Caco-2 (cell line): ENCODE measurements at regions not wholly inside any gene's neighbourhood (a gene's known extent, or its start where the extent isn't known, plus 50 kb on each side); places are given as distances from the start of the nearest gene placed in this dataset.

Experiments used
- BruUV-seq: library from RNA; stranded (reverse); fragments of 400-500 nt; replicated peaks from 2 replicates; lab custom pipeline; 2021; lab: Mats Ljungman, UMichigan
- CTCF ChIA-PET: fragments of 300-600 bp; sonication (Branson Sonifier 250); formaldehyde crosslinking; loops from one replicate; lab custom pipeline; 2022; ENCODE audit warnings: antibody characterized with exemption; lab: Charles Lee
- POLR2A ChIA-PET: fragments of 300-600 bp; sonication (Branson Sonifier 250); formaldehyde crosslinking; loops from one replicate; lab custom pipeline; 2022; ENCODE audit warnings: antibody characterized with exemption; lab: Charles Lee
- DNase-seq, 2 experiments: peaks; one replicate each; pipeline versions ENCODE4 v3.0.0 to v3.0.0-alpha.2; 2020 to 2022
- H3K27me3 ChIP-seq: replicated peaks from 2 replicates; pipeline ENCODE4 v1.6.0; 2011; ENCODE audit warnings: low read length; ENCODE audit not compliant: control insufficient read depth, insufficient read depth
- H3K36me3 ChIP-seq: 2 replicates; pipeline ENCODE4 v1.5.1; 2011; ENCODE audit warnings: low read length; ENCODE audit not compliant: control insufficient read depth, insufficient read depth
- H3K4me1 ChIP-seq: fragments of 250-450 bp; sonication (Bioruptor Pico); 2 replicates; pipeline ENCODE4 v1.5.1; 2020; ENCODE audit warnings: mild to moderate bottlenecking
- H3K4me3 ChIP-seq: 2 replicates; pipeline ENCODE4 v1.5.1; 2011; ENCODE audit warnings: low read depth, mild to moderate bottlenecking, control low read depth, low read length
- H3K9me3 ChIP-seq: fragments of 250-450 bp; sonication (Bioruptor Pico); 2 replicates; pipeline ENCODE4 v1.5.1; 2020; ENCODE audit warnings: mild to moderate bottlenecking, moderate library complexity
- H3K27ac Mint-ChIP-seq: one replicate; pipeline ENCODE4 v1.8.0; 2022; ENCODE audit warnings: mixed read lengths; ENCODE audit not compliant: unreplicated experiment
- H3K27me3 Mint-ChIP-seq: one replicate; pipeline ENCODE4 v1.8.0; 2022; ENCODE audit warnings: mixed read lengths; ENCODE audit not compliant: insufficient read depth, unreplicated experiment
- H3K36me3 Mint-ChIP-seq: one replicate; pipeline ENCODE4 v1.8.0; 2022; ENCODE audit warnings: mild to moderate bottlenecking, mixed read lengths; ENCODE audit not compliant: insufficient read depth, unreplicated experiment
- H3K4me1 Mint-ChIP-seq: one replicate; pipeline ENCODE4 v1.8.0; 2022; ENCODE audit warnings: low read depth, mixed read lengths; ENCODE audit not compliant: unreplicated experiment
- H3K4me3 Mint-ChIP-seq: one replicate; pipeline ENCODE4 v1.8.0; 2022; ENCODE audit warnings: mild to moderate bottlenecking, moderate library complexity, mixed read lengths; ENCODE audit not compliant: unreplicated experiment
- H3K9me3 Mint-ChIP-seq: one replicate; pipeline ENCODE4 v1.8.0; 2022; ENCODE audit warnings: mixed read lengths; ENCODE audit not compliant: unreplicated experiment
- intact Hi-C: fragments of 100-400 bp; cut with micrococcal nuclease; formaldehyde crosslinking; loops from one replicate; pipeline ENCODE4 v1.10.0; 2022; ENCODE audit not compliant: unreplicated experiment
- TF ChIP-seq, protein P1 (sequence below), 2 experiments: fragments of 200-600 bp in 1 of 2; IDR thresholded peaks; 1 replicate in 1 of 2; 2 replicates in 1 of 2; pipeline versions ENCODE4 v1.5.1 to v1.8.0; 2011 to 2022; ENCODE audit warnings: antibody characterized with exemption in 1 of 2, control low read depth in 1 of 2, inconsistent platforms in 1 of 2, low read depth in 1 of 2, low read length in 1 of 2, mild to moderate bottlenecking in 1 of 2, moderate library complexity in 1 of 2; ENCODE audit not compliant: insufficient read depth in 1 of 2, severe bottlenecking in 1 of 2, unreplicated experiment in 1 of 2

DNA sequence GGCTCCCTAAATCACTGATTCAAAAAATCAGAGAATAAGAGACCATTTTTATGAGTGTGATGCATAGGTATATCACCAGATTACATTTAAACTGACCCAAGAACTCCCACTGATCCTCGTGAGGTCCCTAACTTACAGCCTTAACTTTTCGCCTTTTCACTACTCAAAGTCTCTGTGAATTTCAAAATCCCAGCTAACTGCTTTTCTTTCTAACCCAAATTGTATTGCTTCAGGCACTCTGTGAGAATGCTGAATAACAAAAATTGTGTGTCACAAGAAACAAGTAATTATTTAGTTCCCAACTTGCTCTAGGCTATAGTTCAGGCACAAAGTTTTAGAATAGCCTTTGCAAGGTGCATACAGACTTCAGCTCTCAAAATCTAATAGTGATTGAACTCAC lies 368.6 kb downstream of the CHSY3 start:
- no peaks in the 10 kb centered on the region for H3K4me1 ChIP-seq
- no peaks in the 10 kb centered on the region for H3K27me3 ChIP-seq
- no peaks in the 10 kb centered on the region for H3K36me3 ChIP-seq
- BruUV-seq: no TSS peak
- Mint-ChIP-seq H3K9me3 (no peaks in the 10 kb centered on the region), H3K27me3 (no peaks in the 10 kb centered on the region), H3K27ac (no peak overlapping the region), H3K4me3 (no peak overlapping the region), H3K4me1 (no peaks in the 10 kb centered on the region), H3K36me3 (no peaks in the 10 kb centered on the region)
- intact Hi-C loops: no loop called here
- TF ChIP-seq, protein P1, sequence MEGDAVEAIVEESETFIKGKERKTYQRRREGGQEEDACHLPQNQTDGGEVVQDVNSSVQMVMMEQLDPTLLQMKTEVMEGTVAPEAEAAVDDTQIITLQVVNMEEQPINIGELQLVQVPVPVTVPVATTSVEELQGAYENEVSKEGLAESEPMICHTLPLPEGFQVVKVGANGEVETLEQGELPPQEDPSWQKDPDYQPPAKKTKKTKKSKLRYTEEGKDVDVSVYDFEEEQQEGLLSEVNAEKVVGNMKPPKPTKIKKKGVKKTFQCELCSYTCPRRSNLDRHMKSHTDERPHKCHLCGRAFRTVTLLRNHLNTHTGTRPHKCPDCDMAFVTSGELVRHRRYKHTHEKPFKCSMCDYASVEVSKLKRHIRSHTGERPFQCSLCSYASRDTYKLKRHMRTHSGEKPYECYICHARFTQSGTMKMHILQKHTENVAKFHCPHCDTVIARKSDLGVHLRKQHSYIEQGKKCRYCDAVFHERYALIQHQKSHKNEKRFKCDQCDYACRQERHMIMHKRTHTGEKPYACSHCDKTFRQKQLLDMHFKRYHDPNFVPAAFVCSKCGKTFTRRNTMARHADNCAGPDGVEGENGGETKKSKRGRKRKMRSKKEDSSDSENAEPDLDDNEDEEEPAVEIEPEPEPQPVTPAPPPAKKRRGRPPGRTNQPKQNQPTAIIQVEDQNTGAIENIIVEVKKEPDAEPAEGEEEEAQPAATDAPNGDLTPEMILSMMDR (IDR thresholded peaks at IDR 0.05; ENCODE audit: insufficient read depth in 1 of 2, low read depth in 1 of 2, low read length in 1 of 2, severe bottlenecking in 1 of 2, unreplicated experiment in 1 of 2): no peak
- POLR2A ChIA-PET: no interaction called here
- CTCF ChIA-PET: no interaction called here
- H3K4me3 ChIP-seq: no peak overlapping the region
- H3K9me3 ChIP-seq: no peaks in the 10 kb centered on the region
- DNase-seq: no peak

DNA sequence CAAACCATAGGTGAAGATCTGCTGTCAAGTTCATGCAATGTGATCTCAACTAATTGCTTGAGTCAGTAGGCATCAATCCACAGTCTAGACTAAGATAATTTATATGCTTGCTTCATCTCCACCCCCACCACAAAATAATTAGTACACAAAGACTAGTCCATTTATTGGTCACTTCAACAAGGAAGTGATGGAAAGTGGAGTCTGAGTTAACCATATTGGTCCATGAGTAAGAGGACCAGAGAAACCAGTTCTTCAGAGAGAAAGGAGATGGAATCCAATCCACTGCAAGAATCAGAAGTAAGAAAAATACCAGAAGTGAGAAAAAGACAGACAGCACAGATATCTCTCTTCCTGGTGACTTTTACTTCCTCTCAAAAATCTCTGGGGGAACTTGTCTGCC lies 366.5 kb downstream of the CHSY3 start:
- H3K36me3 ChIP-seq: no peaks in the 10 kb centered on the region
- no peak overlapping the region for H3K27ac Mint-ChIP-seq
- H3K9me3 Mint-ChIP-seq: peaks cover 9% of the 10 kb centered on the region
- no peaks in the 10 kb centered on the region for H3K27me3 Mint-ChIP-seq
- no peaks in the 10 kb centered on the region for H3K4me1 Mint-ChIP-seq
- H3K4me3 ChIP-seq: no peak overlapping the region
- no peaks in the 10 kb centered on the region for H3K36me3 Mint-ChIP-seq
- ChIA-PET POLR2A (no interaction called here), CTCF (no interaction called here)
- no peak overlapping the region for H3K4me3 Mint-ChIP-seq
- intact Hi-C loops: no loop called here
- BruUV-seq: no TSS peak
- TF ChIP-seq, protein P1 (IDR thresholded peaks at IDR 0.05; ENCODE audit: insufficient read depth in 1 of 2, low read depth in 1 of 2, low read length in 1 of 2, severe bottlenecking in 1 of 2, unreplicated experiment in 1 of 2): no peak
- DNase-seq: no peak
- no peaks in the 10 kb centered on the region for H3K9me3 ChIP-seq
- H3K27me3 ChIP-seq: no peaks in the 10 kb centered on the region
- no peaks in the 10 kb centered on the region for H3K4me1 ChIP-seq

DNA sequence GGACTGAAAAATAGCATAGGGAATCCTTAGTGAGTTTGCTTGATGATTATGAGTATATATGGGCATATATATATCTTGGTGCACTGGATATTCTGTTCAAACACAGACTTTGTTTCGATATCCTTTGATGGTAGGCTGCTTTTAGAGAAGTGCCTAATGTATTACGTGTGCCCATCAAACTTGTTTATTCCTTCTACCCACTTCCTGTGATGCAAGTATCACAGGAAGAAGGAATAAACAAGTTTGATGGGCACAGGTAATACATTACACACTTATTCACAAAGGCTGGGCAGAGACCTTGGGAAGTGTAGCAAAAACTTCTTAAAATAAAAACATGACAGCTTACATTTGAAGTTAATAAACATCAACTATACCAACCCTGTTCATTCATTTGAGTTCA lies 364.2 kb downstream of the CHSY3 start:
- H3K27me3 ChIP-seq: no peaks in the 10 kb centered on the region
- H3K27ac Mint-ChIP-seq: no peak overlapping the region
- no peaks in the 10 kb centered on the region for H3K27me3 Mint-ChIP-seq
- POLR2A ChIA-PET: no interaction called here
- no peak overlapping the region for H3K4me3 Mint-ChIP-seq
- DNase-seq: no peak
- CTCF ChIA-PET: no interaction called here
- H3K4me3 ChIP-seq: no peak overlapping the region
- BruUV-seq: no TSS peak
- H3K36me3 ChIP-seq: no peaks in the 10 kb centered on the region
- H3K9me3 ChIP-seq: no peaks in the 10 kb centered on the region
- peaks cover 9% of the 10 kb centered on the region for H3K9me3 Mint-ChIP-seq
- TF ChIP-seq, protein P1 (IDR thresholded peaks at IDR 0.05; ENCODE audit: insufficient read depth in 1 of 2, low read depth in 1 of 2, low read length in 1 of 2, severe bottlenecking in 1 of 2, unreplicated experiment in 1 of 2): no peak
- no peaks in the 10 kb centered on the region for H3K4me1 ChIP-seq
- H3K4me1 Mint-ChIP-seq: no peaks in the 10 kb centered on the region
- H3K36me3 Mint-ChIP-seq: no peaks in the 10 kb centered on the region
- intact Hi-C loops: no loop called here
